HG03469 (cell line): ENCODE measurements at regions not wholly inside any gene's neighbourhood (a gene's known extent, or its start where the extent isn't known, plus 50 kb on each side); places are given as distances from the start of the nearest gene placed in this dataset.
A peak's percentile ranks its signal among the peaks of the same experiment; 100 is the strongest.

Experiments used
- ATAC-seq: cut with Tn5 transposase; IDR thresholded peaks from one replicate; pipeline ENCODE4 v1.9.1; 2021; ENCODE audit warnings: mild to moderate bottlenecking, moderate library complexity, moderate number of reproducible peaks; ENCODE audit not compliant: unreplicated experiment

- no peak for ATAC-seq
Observed at GRCh38 chr3:159904911-159905310, 83.7 kb upstream of the IL12A start.

- no peak for ATAC-seq
Observed at GRCh38 chr3:159907828-159908227, 80.8 kb upstream of the IL12A start.

GRCh38 chr3:159910991-159911663 lies 77.5 kb upstream of the IL12A start:
- ATAC-seq, result peak; percentile 86

GRCh38 chr3:159911664-159912037 lies 77.0 kb upstream of the IL12A start:
- ATAC-seq, result no peak

GRCh38 chr3:159913712-159914414 lies 74.8 kb upstream of the IL12A start:
- no peak for ATAC-seq

- ATAC-seq, result no peak
Observed at GRCh38 chr3:159914426-159914825, 74.2 kb upstream of the IL12A start.

- no peak for ATAC-seq
Observed at GRCh38 chr3:159916052-159916451, 72.6 kb upstream of the IL12A start.

- no peak for ATAC-seq
Observed at GRCh38 chr3:159917141-159917540, 71.5 kb upstream of the IL12A start.

GRCh38 chr3:159919873-159920272 lies 68.8 kb upstream of the IL12A start:
- ATAC-seq, result peak; percentile 73

- no peak for ATAC-seq
Observed at GRCh38 chr3:159922193-159922840, 66.3 kb upstream of the IL12A start.

- ATAC-seq, result peak; percentile 93
Observed at GRCh38 chr3:159922861-159923312, 65.7 kb upstream of the IL12A start.

- no peak for ATAC-seq
Observed at GRCh38 chr3:159923336-159923735, 65.3 kb upstream of the IL12A start.

GRCh38 chr3:159923956-159924355 lies 64.7 kb upstream of the IL12A start:
- no peak for ATAC-seq

GRCh38 chr3:159924411-159924810 lies 64.2 kb upstream of the IL12A start:
- no peak for ATAC-seq

- ATAC-seq, result no peak
Observed at GRCh38 chr3:159925248-159925647, 63.4 kb upstream of the IL12A start.

- no peak for ATAC-seq
Observed at GRCh38 chr3:159926573-159926972, 62.1 kb upstream of the IL12A start.

GRCh38 chr3:159928071-159928491 lies 60.6 kb upstream of the IL12A start:
- ATAC-seq, result no peak

GRCh38 chr3:159928666-159929065 lies 60.0 kb upstream of the IL12A start:
- ATAC-seq, result no peak

- ATAC-seq, result peak; percentile 59
Observed at GRCh38 chr3:159929171-159930141, 59.2 kb upstream of the IL12A start.

- ATAC-seq, result no peak
Observed at GRCh38 chr3:159934216-159934615, 54.4 kb upstream of the IL12A start.

- ATAC-seq, result no peak
Observed at GRCh38 chr3:159936541-159936940, 52.1 kb upstream of the IL12A start.
